Femur (tissue), 1 donor: ENCODE measurements at regions not wholly inside any gene's neighbourhood (a gene's known extent, or its start where the extent isn't known, plus 50 kb on each side); places are given as distances from the start of the nearest gene placed in this dataset.

Experiments
- DNase-seq: peaks from one replicate; pipeline ENCODE4 v3.0.0-alpha.2; 2017

GRCh38 chr9:117485176-117485575 is 70.3 kb upstream of the ASTN2 start:
- no peak for DNase-seq

DNA sequence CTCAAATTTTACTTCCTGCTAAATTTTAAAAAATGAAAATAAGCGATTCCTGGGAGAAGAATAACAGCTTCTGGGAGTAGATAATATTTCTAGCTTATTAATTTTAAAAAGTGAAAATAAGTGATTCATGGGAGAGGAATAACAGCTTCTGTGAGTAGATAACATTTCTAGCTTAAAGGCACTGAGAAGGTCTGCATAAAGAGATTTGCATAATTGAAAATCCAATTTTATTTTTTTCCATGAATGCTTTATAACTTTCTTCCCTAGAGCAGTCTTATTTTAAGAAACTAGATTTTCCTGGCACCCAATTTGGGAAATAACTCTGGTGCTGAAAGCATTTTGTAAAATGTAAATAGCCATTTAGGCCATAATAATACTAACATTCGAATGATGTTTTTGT is 65.9 kb upstream of the ASTN2 start:
- no peak for DNase-seq

GRCh38 chr9:117480253-117480652 is 65.4 kb upstream of the ASTN2 start:
- DNase-seq = no peak

DNA sequence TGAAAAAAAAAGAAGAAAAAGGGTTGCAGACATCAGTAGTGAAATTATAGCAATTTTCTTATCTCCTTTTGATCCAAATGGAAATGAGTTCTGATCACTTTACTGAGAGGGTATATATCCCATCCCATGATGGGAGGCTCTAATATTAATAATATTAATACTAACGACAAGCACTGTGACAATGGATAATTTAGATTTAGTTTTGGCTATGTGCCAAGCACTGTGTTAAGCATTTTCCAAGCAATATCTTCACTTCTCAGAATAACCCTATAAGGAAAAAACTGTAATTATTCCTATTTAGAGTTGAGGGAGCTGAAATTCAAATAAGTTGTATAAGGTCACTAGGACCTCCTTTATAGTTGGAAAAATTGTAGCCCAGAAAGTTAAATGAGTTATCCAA is 58.4 kb upstream of the ASTN2 start:
- DNase-seq = no peak

GRCh38 chr9:117470902-117471301 is 56.0 kb upstream of the ASTN2 start:
- DNase-seq = no peak

GRCh38 chr9:117470455-117470854 is 55.6 kb upstream of the ASTN2 start:
- DNase-seq = no peak

DNA sequence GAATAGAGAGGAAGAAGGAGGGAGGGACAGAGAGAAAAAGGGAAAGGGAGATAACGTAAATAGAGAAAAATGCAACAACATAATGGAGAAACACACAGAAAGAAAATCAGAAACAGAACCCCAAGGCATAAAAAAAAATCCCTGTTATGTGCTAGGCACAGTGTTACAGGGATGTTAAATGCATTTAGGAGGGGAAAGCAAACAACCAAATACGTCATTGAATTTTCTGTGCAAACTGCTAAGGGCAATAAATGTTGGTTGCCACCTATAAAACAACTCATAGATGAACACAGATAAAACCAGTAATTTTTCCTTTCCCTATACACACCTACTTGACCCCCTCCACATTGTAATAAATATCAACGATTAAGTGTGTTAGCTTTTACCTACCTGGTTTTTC is 51.3 kb upstream of the ASTN2 start:
- no peak for DNase-seq

- DNase-seq = no peak
These were observed 50.8 kb upstream of the ASTN2 start for GRCh38 chr9:117465706-117466105.

DNA sequence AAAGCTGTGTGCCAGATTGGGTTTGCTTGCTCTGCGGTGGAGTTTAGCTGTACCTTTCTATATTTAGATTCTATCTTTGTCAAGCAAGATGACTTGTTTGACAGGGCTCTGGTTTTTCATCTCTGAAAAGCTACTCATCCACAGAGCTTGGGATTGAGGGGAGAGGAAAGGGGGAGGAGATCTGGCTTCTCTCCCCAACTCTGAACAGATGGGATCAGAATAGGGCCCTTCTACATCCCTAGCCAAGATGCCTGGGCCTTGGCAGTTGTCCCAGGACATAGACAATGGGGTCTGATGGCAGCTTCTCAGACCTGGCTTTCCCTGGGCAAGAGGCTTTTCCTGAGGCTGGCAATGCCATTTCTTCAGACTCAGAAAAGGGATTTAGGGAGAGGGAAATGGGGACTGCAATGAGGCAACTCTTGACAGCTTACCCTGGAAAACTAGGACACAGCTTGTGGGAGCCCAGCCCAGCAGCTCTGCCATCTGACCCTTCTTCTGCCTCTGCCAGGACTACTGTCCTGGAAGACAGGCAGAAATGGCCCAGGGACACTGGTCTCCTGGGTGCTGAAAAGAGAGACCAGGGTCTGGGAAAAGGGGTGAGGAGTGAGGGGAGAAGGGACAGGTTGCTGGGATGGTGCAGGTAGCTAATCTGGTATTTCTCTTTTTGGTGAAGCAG is 50.2 kb upstream of the ASTN2 start:
- DNase-seq = peak; percentile 42
